ENCODE measurements at regions not wholly inside any gene's neighbourhood (a gene's known extent, or its start where the extent isn't known, plus 50 kb on each side); places are given as distances from the start of the nearest gene placed in this dataset.

- no peak for TF ChIP-seq JUND (IDR thresholded peaks at IDR 0.05)
- TF ChIP-seq EZH2phosphoT487 (IDR thresholded peaks at IDR 0.05; ENCODE audit: borderline replicate concordance) = no peak
- TF ChIP-seq YY1 (IDR thresholded peaks at IDR 0.05; ENCODE audit: extremely low read depth, insufficient replicate concordance, low read depth, low read length) = no peak
- TF ChIP-seq MAX (IDR thresholded peaks at IDR 0.05) = no peak
- no peak for TF ChIP-seq EZH2 (IDR thresholded peaks at IDR 0.05)
- TF ChIP-seq CTCF (IDR thresholded peaks at IDR 0.05 in 2 of 3, conservative IDR thresholded peaks at IDR 0.05 in 1 of 3; ENCODE audit: borderline replicate concordance in 1 of 3, insufficient read depth in 1 of 3, low read depth in 2 of 3, low read length in 2 of 3) = no peak
- TF ChIP-seq RAD21 (IDR thresholded peaks at IDR 0.05; ENCODE audit: low read depth) = no peak
- TF ChIP-seq POLR2A (IDR thresholded peaks at IDR 0.05; ENCODE audit: borderline replicate concordance, extremely low read depth, insufficient read depth, insufficient read length) = no peak
Observed at GRCh38 chr2:146040051-146040450, 1520.1 kb upstream of the ZEB2 start.
